Pancreas (tissue), 10 donors: ENCODE measurements at regions not wholly inside any gene's neighbourhood (a gene's known extent, or its start where the extent isn't known, plus 50 kb on each side); places are given as distances from the start of the nearest gene placed in this dataset.

Source experiments
- ATAC-seq, 4 donors: fragments of 200-7000 bp; cut with Tn5 transposase; one replicate each; pipeline versions ENCODE4 v1.8.0 to v1.9.1; 2020; ENCODE audit warnings: mild to moderate bottlenecking in 4 of 4, moderate library complexity in 4 of 4
- DNase-seq, 6 donors: peaks; one replicate each; pipeline ENCODE4 v3.0.0-alpha.2; 2020
- FAIRE-seq: peaks from 2 replicates; lab custom pipeline; 2012; peaks lifted over from hg19 to GRCh38; lab: Jason Lieb, UNC
- H3K27ac ChIP-seq, 4 donors: fragments of 200-600 bp; sonication (generic); 1 replicate in 3 of 4; 2 replicates in 1 of 4; pipeline versions ENCODE4 v1.5.0 to v1.8.0; 2020
- H3K27me3 ChIP-seq, 4 donors: fragments of 200-600 bp; one replicate each; pipeline ENCODE4 v1.8.0; 2021
- H3K36me3 ChIP-seq, 3 donors: fragments of 200-600 bp; sonication (generic) in 1 of 3; one replicate each; pipeline versions ENCODE4 v1.5.0 to v1.8.0; 2020 to 2021
- H3K4me1 ChIP-seq, 3 donors: fragments of 200-600 bp; one replicate each; pipeline ENCODE4 v1.8.0; 2021
- H3K4me3 ChIP-seq, 4 donors: fragments of 200-600 bp; sonication (generic) in 2 of 4; one replicate each; pipeline versions ENCODE4 v1.5.0 to v1.8.0; 2020 to 2021
- H3K9me3 ChIP-seq, 4 donors: fragments of 200-600 bp; one replicate each; pipeline ENCODE4 v1.8.0; 2021
- CTCF ChIP-seq, 4 donors: fragments of 200-600 bp; sonication (generic) in 3 of 4; IDR thresholded peaks; one replicate each; pipeline versions ENCODE4 v1.5.0 to v1.8.0; 2021; ENCODE audit warnings: antibody characterized with exemption in 4 of 4
- WGBS, 2 donors: extraction: QIAGEN DNeasy Blood & Tissue Kit; methylation state at CpG; one replicate each; pipeline ENCODE4 v1.1.7; 2013; 5-methylcytosine and 5-hydroxymethylcytosine counted together
- intact Hi-C, 3 donors: fragments of 100-400 bp; cut with DNase I; formaldehyde crosslinking; loops; one replicate each; pipeline versions ENCODE4 v1.11.1 to v1.14.2; 2022
- donor health status: healthy with polysubstance abuse.
- donor health status: DM: no; HTN: no; CAD: no; lungs with moderate emphysema.
- donor health status: DM: no; HTN: no; CAD: no.
- donor health status: control.
- donor health status: control.
- donor health status: Bipolar disorder and iron deficiency.
- donor health status: DM: yes; HTN: yes; CAD: no.
- donor health status: DM: no; HTN: no; CAD: no.
- donor health status: DM: no; HTN: no; CAD: no.
- donor health status: DM: yes; HTN: yes; CAD: no.

DNA sequence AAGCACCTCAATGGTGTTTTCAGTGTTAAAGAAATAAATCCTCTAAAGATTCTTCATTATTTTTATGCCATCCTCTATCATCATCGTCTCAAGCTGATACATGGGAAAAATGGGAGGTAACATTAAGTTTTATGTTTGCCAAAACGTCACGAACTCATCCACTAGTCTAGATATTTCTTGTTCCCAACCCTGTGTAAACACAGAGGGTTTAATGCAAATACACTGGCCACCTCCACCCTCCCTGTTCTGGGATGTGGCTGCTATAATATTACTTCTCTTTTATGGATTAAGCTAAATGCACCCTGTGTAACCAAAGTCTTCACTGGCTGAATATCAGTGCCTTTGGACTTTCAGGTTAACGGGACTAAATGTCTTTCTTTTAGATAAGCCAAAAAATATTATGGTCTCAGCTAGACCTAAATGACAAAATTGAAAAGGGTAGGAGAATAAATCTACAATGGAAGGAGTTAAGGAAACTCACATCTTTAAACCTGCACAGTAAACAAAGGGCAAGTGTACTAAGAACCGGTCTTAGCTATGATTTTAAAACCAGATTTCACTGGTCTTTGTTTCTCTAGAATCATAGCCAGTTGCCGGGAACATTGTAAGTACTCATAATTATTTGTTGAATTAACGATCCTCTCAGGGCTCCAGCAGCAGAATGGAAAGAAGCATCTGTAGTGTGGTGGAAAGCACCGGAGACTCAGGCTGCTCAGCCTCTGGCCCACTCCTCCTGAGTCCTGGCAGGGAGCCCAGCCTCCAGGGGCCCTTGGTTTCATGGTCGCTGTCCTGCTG lies 103.5 kb upstream of the NOCT start:
- no peak overlapping the region for H3K4me3 ChIP-seq
- H3K27ac ChIP-seq, result no peak overlapping the region
- no peaks in the 10 kb centered on the region for H3K36me3 ChIP-seq
- intact Hi-C loops, result no loop called here
- TF ChIP-seq CTCF (IDR thresholded peaks at IDR 0.05), result no peak
- no peaks in the 10 kb centered on the region for H3K9me3 ChIP-seq
- no peaks in the 10 kb centered on the region for H3K27me3 ChIP-seq
- peak; percentile 14 to 64 (median 32) for DNase-seq
- peaks cover 5 to 16% (median 7%) of the 10 kb centered on the region in 3 donors for H3K4me1 ChIP-seq
- no peak for FAIRE-seq
- ATAC-seq, result peak in 3 of 4 donors; percentile 36 to 53 (median 47)
- 36 to 39% methylated on average over 9 of the region's 9 CpGs for WGBS, 2 donors

- ATAC-seq (peak; percentile 90 to 94 (median 92)), FAIRE-seq (peak; percentile 54), DNase-seq (peak; percentile 45 to 78 (median 63))
- intact Hi-C loops, result no loop called here
- Histone ChIP-seq H3K36me3 (no peaks in the 10 kb centered on the region), H3K9me3 (no peaks in the 10 kb centered on the region), H3K27ac (peak overlapping the region in 3 of 4 donors; percentile 10 to 68 (median 30)), H3K4me1 (peaks cover 5 to 16% (median 7%) of the 10 kb centered on the region in 3 donors), H3K27me3 (no peaks in the 10 kb centered on the region), H3K4me3 (no peak overlapping the region)
- WGBS, 2 donors, result 11 to 13% methylated on average over 12 of the region's 12 CpGs
- no peak for TF ChIP-seq CTCF (IDR thresholded peaks at IDR 0.05)
Measured at GRCh38 chr4:138910914-138911336, 104.7 kb upstream of the NOCT start.

GRCh38 chr4:138910195-138910913 lies 105.2 kb upstream of the NOCT start:
- H3K27me3 ChIP-seq, result no peaks in the 10 kb centered on the region
- H3K27ac ChIP-seq, result peak overlapping the region in 3 of 4 donors; percentile 10 to 68 (median 30)
- 28% methylated on average over 6 of the region's 6 CpGs for WGBS, 2 donors
- no peak overlapping the region for H3K4me3 ChIP-seq
- H3K4me1 ChIP-seq, result peaks cover 5 to 16% (median 7%) of the 10 kb centered on the region in 3 donors
- no peak for FAIRE-seq
- intact Hi-C loops, result no loop called here
- H3K9me3 ChIP-seq, result no peaks in the 10 kb centered on the region
- no peak for TF ChIP-seq CTCF (IDR thresholded peaks at IDR 0.05)
- peak; percentile 36 to 60 (median 54) for ATAC-seq
- peak in 1 of 6 donors; percentile 42 for DNase-seq
- H3K36me3 ChIP-seq, result no peaks in the 10 kb centered on the region

GRCh38 chr4:138909587-138909986 lies 106.0 kb upstream of the NOCT start:
- no peak overlapping the region for H3K27ac ChIP-seq
- WGBS, 2 donors, result 91% methylated on average over 4 of the region's 4 CpGs

More at GRCh38 chr4:138909587-138909986, 106.0 kb upstream of the NOCT start:
- FAIRE-seq, result no peak
- no peak for ATAC-seq
- H3K27me3 ChIP-seq, result no peaks in the 10 kb centered on the region
- DNase-seq, result no peak
- H3K4me1 ChIP-seq, result peaks cover 5 to 16% (median 7%) of the 10 kb centered on the region in 3 donors
- H3K9me3 ChIP-seq, result no peaks in the 10 kb centered on the region
- no peak for TF ChIP-seq CTCF (IDR thresholded peaks at IDR 0.05)
- H3K4me3 ChIP-seq, result no peak overlapping the region
- no peaks in the 10 kb centered on the region for H3K36me3 ChIP-seq
- intact Hi-C loops, result no loop called here
